ENCODE measurements at regions not wholly inside any gene's neighbourhood (a gene's known extent, or its start where the extent isn't known, plus 50 kb on each side); places are given as distances from the start of the nearest gene placed in this dataset.
"Not testable (repeated sequence)": the region's sequence is repeated elsewhere in the genome, so short reads cannot be mapped to it uniquely, and the experiment has no call there.

- DNase-seq: no peak
These were observed 103.6 kb upstream of the SGK1 start for GRCh38 chr6:134421501-134421900.

GRCh38 chr6:134420614-134421181 lies 102.8 kb upstream of the SGK1 start:
- no peak for DNase-seq

- DNase-seq: no peak
These were observed 101.8 kb upstream of the SGK1 start for GRCh38 chr6:134419716-134420115.

GRCh38 chr6:134416418-134417154 lies 98.7 kb upstream of the SGK1 start:
- DNase-seq: no peak

GRCh38 chr6:134415656-134416055 lies 97.7 kb upstream of the SGK1 start:
- DNase-seq: no peak

- DNase-seq: no peak
These were observed 97.3 kb upstream of the SGK1 start for GRCh38 chr6:134415194-134415593.

- no peak for DNase-seq
These were observed 96.9 kb upstream of the SGK1 start for GRCh38 chr6:134414793-134415192.

GRCh38 chr6:134413241-134413643 lies 95.3 kb upstream of the SGK1 start:
- no peak for DNase-seq

- no peak for DNase-seq
These were observed 92.6 kb upstream of the SGK1 start for GRCh38 chr6:134410541-134410940.

- no peak for DNase-seq
These were observed 89.9 kb upstream of the SGK1 start for GRCh38 chr6:134407791-134408190.

GRCh38 chr6:134406311-134406710 lies 88.4 kb upstream of the SGK1 start:
- DNase-seq: no peak

- DNase-seq: no peak
These were observed 87.6 kb upstream of the SGK1 start for GRCh38 chr6:134405386-134406087.

- not testable (repeated sequence) for DNase-seq
These were observed 85.4 kb upstream of the SGK1 start for GRCh38 chr6:134403312-134403711.

GRCh38 chr6:134402372-134402984 lies 84.6 kb upstream of the SGK1 start:
- DNase-seq: no peak

- no peak for DNase-seq
These were observed 83.0 kb upstream of the SGK1 start for GRCh38 chr6:134400941-134401340.

- no peak for DNase-seq
These were observed 80.5 kb upstream of the SGK1 start for GRCh38 chr6:134398453-134398852.

GRCh38 chr6:134397676-134398075 lies 79.8 kb upstream of the SGK1 start:
- DNase-seq: no peak

GRCh38 chr6:134394905-134395304 lies 77.0 kb upstream of the SGK1 start:
- no peak for DNase-seq

GRCh38 chr6:134394208-134394607 lies 76.3 kb upstream of the SGK1 start:
- DNase-seq: no peak

GRCh38 chr6:134391205-134391604 lies 73.3 kb upstream of the SGK1 start:
- DNase-seq: no peak

- no peak for DNase-seq
These were observed 71.7 kb upstream of the SGK1 start for GRCh38 chr6:134389658-134390057.

GRCh38 chr6:134389129-134389528 lies 71.2 kb upstream of the SGK1 start:
- DNase-seq: no peak

GRCh38 chr6:134386482-134386881 lies 68.6 kb upstream of the SGK1 start:
- not testable (repeated sequence) for DNase-seq

GRCh38 chr6:134381959-134382358 lies 64.0 kb upstream of the SGK1 start:
- no peak for DNase-seq
